ENCODE measurements at regions not wholly inside any gene's neighbourhood (a gene's known extent, or its start where the extent isn't known, plus 50 kb on each side); places are given as distances from the start of the nearest gene placed in this dataset.

GRCh38 chrX:38864165-38864564 lies 62.9 kb downstream of the MID1IP1 start:
- H3K27me3 ChIP-seq (ENCODE audit: control insufficient read depth in 2 of 2, insufficient read depth in 2 of 2, low read length in 2 of 2) = no peaks in the 10 kb centered on the region
- no TSS peak for BruUV-seq (replicated peaks)
- no peak for FAIRE-seq
- no peaks in the 10 kb centered on the region for H4K20me1 ChIP-seq (replicated peaks; ENCODE audit: control insufficient read depth, insufficient read depth, low read length)
- DNase-seq (ENCODE audit: extremely low read depth in 1 of 4, low spot score in 3 of 4) = no peak
- no peaks in the 10 kb centered on the region for H3K9me3 ChIP-seq (replicated peaks; ENCODE audit: control insufficient read depth, insufficient read depth, low read depth, low read length)
- H3K4me2 ChIP-seq (ENCODE audit: insufficient read depth, low read length) = no peak overlapping the region
- intact Hi-C loops (cut with micrococcal nuclease) = no loop called here
- no peak overlapping the region for H2AFZ ChIP-seq (ENCODE audit: low read depth, low read length)
- in situ Hi-C loops (cut with MboI) = no loop called here
- H3K4me3 ChIP-seq = no peak overlapping the region
- no peaks in the 10 kb centered on the region for H3K36me3 ChIP-seq (ENCODE audit: control insufficient read depth, insufficient read depth, low read length)
- POLR2A ChIA-PET = no interaction called here
- H3K9me1 ChIP-seq (ENCODE audit: control insufficient read depth, insufficient read depth, low read length) = no peaks in the 10 kb centered on the region
- CTCF ChIA-PET (ENCODE audit: low intra/inter-chr PET ratio) = no interaction called here
- H3K4me1 ChIP-seq (replicated peaks in 1 of 2; ENCODE audit: control insufficient read depth in 2 of 2, insufficient read depth in 2 of 2, low read length in 2 of 2) = peaks cover 0 to 15% of the 10 kb centered on the region in 2 experiments; a peak in 3 of 5 replicates
- WGBS (ENCODE audit: insufficient coverage, low coverage, missing lambda C conversion rate) = 42% methylated on average over 1 of the region's 1 CpG
- no peak overlapping the region for H3K27ac ChIP-seq (ENCODE audit: extremely low read depth, low read depth, low read length)
- H3K79me2 ChIP-seq (ENCODE audit: control insufficient read depth, insufficient read depth, low read length) = no peaks in the 10 kb centered on the region
- no peak overlapping the region for H3K9ac ChIP-seq (ENCODE audit: insufficient read depth in 1 of 2, low read depth in 2 of 2, low read length in 2 of 2)
- no peak for ATAC-seq
- TF ChIP-seq ZNF408 (CRISPR knock-in tag; IDR thresholded peaks at IDR 0.05; ENCODE audit: low read depth) (no peak), MBD2 (IDR thresholded peaks at IDR 0.05; ENCODE audit: borderline replicate concordance, low read depth) (no peak), RB1 (IDR thresholded peaks at IDR 0.05; ENCODE audit: low read depth) (no peak), HNRNPUL1 (IDR thresholded peaks at IDR 0.05; ENCODE audit: low read length) (no peak), STAT6 (CRISPR knock-in tag; IDR thresholded peaks at IDR 0.05) (no peak), ZNF347 (CRISPR knock-in tag; IDR thresholded peaks at IDR 0.05; ENCODE audit: low read depth) (no peak), ZNF644 (tag; IDR thresholded peaks at IDR 0.05; ENCODE audit: low read depth) (no peak), ZC3H4 (CRISPR knock-in tag; IDR thresholded peaks at IDR 0.05; ENCODE audit: borderline replicate concordance) (no peak), POLR2AphosphoS5 (IDR thresholded peaks at IDR 0.05; ENCODE audit: control insufficient read depth, insufficient read depth, low read depth, low read length) (no peak)
- TF ChIP-seq, protein P1, sequence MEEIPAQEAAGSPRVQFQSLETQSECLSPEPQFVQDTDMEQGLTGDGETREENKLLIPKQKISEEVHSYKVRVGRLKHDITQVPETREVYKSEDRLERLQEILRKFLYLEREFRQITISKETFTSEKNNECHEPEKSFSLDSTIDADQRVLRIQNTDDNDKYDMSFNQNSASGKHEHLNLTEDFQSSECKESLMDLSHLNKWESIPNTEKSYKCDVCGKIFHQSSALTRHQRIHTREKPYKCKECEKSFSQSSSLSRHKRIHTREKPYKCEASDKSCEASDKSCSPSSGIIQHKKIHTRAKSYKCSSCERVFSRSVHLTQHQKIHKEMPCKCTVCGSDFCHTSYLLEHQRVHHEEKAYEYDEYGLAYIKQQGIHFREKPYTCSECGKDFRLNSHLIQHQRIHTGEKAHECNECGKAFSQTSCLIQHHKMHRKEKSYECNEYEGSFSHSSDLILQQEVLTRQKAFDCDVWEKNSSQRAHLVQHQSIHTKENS (CRISPR knock-in tag; IDR thresholded peaks at IDR 0.05) = no peak
- TF ChIP-seq, protein P2, sequence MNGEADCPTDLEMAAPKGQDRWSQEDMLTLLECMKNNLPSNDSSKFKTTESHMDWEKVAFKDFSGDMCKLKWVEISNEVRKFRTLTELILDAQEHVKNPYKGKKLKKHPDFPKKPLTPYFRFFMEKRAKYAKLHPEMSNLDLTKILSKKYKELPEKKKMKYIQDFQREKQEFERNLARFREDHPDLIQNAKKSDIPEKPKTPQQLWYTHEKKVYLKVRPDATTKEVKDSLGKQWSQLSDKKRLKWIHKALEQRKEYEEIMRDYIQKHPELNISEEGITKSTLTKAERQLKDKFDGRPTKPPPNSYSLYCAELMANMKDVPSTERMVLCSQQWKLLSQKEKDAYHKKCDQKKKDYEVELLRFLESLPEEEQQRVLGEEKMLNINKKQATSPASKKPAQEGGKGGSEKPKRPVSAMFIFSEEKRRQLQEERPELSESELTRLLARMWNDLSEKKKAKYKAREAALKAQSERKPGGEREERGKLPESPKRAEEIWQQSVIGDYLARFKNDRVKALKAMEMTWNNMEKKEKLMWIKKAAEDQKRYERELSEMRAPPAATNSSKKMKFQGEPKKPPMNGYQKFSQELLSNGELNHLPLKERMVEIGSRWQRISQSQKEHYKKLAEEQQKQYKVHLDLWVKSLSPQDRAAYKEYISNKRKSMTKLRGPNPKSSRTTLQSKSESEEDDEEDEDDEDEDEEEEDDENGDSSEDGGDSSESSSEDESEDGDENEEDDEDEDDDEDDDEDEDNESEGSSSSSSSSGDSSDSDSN (IDR thresholded peaks at IDR 0.05; ENCODE audit: borderline replicate concordance in 1 of 2, low read depth in 2 of 2, low read length in 2 of 2) = no peak
- TF ChIP-seq, protein P3, sequence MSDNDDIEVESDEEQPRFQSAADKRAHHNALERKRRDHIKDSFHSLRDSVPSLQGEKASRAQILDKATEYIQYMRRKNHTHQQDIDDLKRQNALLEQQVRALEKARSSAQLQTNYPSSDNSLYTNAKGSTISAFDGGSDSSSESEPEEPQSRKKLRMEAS (CRISPR knock-in tag; IDR thresholded peaks at IDR 0.05) = no peak
